ENCODE measurements at regions not wholly inside any gene's neighbourhood (a gene's known extent, or its start where the extent isn't known, plus 50 kb on each side); places are given as distances from the start of the nearest gene placed in this dataset.

DNA sequence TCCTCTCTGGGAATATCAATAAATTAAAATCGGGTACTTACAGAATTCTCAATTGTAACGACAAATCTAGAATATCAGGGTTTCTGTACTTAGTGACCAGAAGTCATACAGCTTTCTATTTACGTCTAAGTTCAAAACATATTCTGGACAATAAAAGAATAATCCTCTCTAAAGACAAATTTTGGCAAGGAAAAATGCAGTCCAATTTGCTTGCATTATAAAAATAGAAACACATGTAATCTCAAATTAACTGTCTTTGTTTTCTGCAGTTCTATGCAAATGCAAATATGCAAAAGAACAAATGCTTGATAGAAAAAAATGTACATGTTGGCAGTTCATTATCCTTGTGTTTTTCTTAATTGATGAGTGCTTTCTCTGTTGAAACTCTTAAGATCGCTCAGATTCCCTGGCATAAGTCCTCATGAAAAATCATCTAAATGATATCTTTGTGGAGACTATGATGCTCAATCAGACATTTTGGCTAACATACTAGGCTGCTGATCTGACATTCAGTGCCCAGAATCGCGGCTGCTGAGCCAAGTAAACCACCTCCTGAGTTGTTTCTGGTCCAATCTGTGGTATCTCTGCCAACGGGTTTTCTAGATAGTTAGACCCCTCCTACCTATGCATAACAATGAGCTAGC, 990.1 kb upstream of the C9orf72 start:
- no peak for TF ChIP-seq POLR2A (IDR thresholded peaks at IDR 0.05)
- TF ChIP-seq, protein P1, sequence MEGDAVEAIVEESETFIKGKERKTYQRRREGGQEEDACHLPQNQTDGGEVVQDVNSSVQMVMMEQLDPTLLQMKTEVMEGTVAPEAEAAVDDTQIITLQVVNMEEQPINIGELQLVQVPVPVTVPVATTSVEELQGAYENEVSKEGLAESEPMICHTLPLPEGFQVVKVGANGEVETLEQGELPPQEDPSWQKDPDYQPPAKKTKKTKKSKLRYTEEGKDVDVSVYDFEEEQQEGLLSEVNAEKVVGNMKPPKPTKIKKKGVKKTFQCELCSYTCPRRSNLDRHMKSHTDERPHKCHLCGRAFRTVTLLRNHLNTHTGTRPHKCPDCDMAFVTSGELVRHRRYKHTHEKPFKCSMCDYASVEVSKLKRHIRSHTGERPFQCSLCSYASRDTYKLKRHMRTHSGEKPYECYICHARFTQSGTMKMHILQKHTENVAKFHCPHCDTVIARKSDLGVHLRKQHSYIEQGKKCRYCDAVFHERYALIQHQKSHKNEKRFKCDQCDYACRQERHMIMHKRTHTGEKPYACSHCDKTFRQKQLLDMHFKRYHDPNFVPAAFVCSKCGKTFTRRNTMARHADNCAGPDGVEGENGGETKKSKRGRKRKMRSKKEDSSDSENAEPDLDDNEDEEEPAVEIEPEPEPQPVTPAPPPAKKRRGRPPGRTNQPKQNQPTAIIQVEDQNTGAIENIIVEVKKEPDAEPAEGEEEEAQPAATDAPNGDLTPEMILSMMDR (IDR thresholded peaks at IDR 0.05) = no peak

Measured in lower leg skin (tissue), 3 donors.